OCI-LY3 (cell line): ENCODE measurements at regions not wholly inside any gene's neighbourhood (a gene's known extent, or its start where the extent isn't known, plus 50 kb on each side); places are given as distances from the start of the nearest gene placed in this dataset.
A peak's percentile ranks its signal among the peaks of the same experiment; 100 is the strongest.

Source experiments
- H2AFZ ChIP-seq: fragments of 200-600, 300-600 bp; shearing (Covaris generic); 2 replicates; pipeline ENCODE4 v1.6.0; 2014; ENCODE audit warnings: antibody characterized with exemption, low read depth, low read length
- H3K27ac ChIP-seq: fragments of 200-600, 300-600 bp; sonication (generic); 2 replicates; pipeline ENCODE4 v1.5.1; 2014; ENCODE audit warnings: mild to moderate bottlenecking, low read length, moderate library complexity, mixed read lengths
- H3K27me3 ChIP-seq: fragments of 200-600, 300-600 bp; sonication (generic); 2 replicates; pipeline ENCODE4 v1.6.1; 2014; ENCODE audit warnings: low read depth, low read length, mixed read lengths
- H3K36me3 ChIP-seq: fragments of 200-600, 300-600 bp; sonication (generic); replicated peaks from 2 replicates; pipeline ENCODE3; 2014; ENCODE audit warnings: low read depth, low read length, mixed read lengths
- H3K4me1 ChIP-seq: fragments of 300-600, 200-600 bp; sonication (generic); 2 replicates; pipeline ENCODE4 v1.6.1; 2014; ENCODE audit warnings: low read length, mixed read lengths
- H3K4me2 ChIP-seq: fragments of 200-600, 300-600 bp; sonication (generic); 2 replicates; pipeline ENCODE4 v1.6.1; 2014; ENCODE audit warnings: low read length, mixed read lengths
- H3K4me3 ChIP-seq: fragments of 300-600, 200-600 bp; sonication (generic); 2 replicates; pipeline ENCODE4 v1.5.1; 2014; ENCODE audit warnings: antibody characterized with exemption, mild to moderate bottlenecking, low read length, moderate library complexity
- H3K79me2 ChIP-seq: fragments of 300-600, 200-600 bp; shearing (Covaris generic); 2 replicates; pipeline ENCODE4 v1.6.1; 2014; ENCODE audit warnings: mild to moderate bottlenecking, low read length, mixed read lengths
- H3K9ac ChIP-seq: fragments of 300-600, 200-600 bp; shearing (Covaris generic); 2 replicates; pipeline ENCODE4 v1.6.0; 2014; ENCODE audit warnings: mild to moderate bottlenecking, low read length, moderate library complexity
- H3K9me3 ChIP-seq: fragments of 200-600, 300-600 bp; shearing (Covaris generic); 2 replicates; pipeline ENCODE4 v1.6.1; 2014; ENCODE audit warnings: low read length, mixed read lengths; ENCODE audit not compliant: insufficient read depth
- H4K20me1 ChIP-seq: fragments of 200-600, 300-600 bp; sonication (generic); 2 replicates; pipeline ENCODE4 v1.6.1; 2016; ENCODE audit warnings: low read length, mixed read lengths; ENCODE audit not compliant: insufficient read depth
- CTCF ChIP-seq: fragments of 200-600, 300-600 bp; sonication (generic); IDR thresholded peaks from 2 replicates; pipeline ENCODE4 v1.5.1; 2014; ENCODE audit warnings: antibody characterized with exemption, low read length, low read depth
- EZH2phosphoT487 ChIP-seq: fragments of 200-600 bp; shearing (Covaris generic); IDR thresholded peaks from 2 replicates; pipeline ENCODE4 v1.6.1; 2018; ENCODE audit warnings: antibody characterized with exemption, mixed run types, low read depth

DNA sequence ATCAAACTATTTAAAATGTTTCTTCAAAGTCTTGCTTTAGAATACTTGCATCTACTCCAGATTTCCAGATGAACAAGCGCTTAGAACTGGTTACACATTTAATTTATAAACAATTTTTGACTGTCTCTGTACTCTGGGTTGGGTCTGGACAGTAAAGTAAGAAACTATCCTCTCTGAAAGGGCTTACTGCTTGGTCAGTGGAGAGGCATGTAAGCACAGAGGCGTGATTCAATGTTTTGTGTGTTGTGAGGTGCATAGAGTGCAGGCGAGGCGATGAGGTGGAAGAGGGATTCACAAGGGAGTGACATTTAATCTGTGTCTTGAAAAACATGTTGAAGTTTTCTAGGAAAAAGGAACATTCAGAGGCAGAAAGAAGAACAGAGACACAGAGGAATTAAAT is 231.4 kb downstream of the VEGFC start:
- H3K9me3 ChIP-seq: no peaks in the 10 kb centered on the region
- H3K36me3 ChIP-seq: no peaks in the 10 kb centered on the region
- no peaks in the 10 kb centered on the region for H3K79me2 ChIP-seq
- no peaks in the 10 kb centered on the region for H3K4me1 ChIP-seq
- no peak overlapping the region for H3K9ac ChIP-seq
- H4K20me1 ChIP-seq: no peaks in the 10 kb centered on the region
- H3K4me2 ChIP-seq: no peak overlapping the region
- no peak overlapping the region for H3K27ac ChIP-seq
- no peak overlapping the region for H2AFZ ChIP-seq
- TF ChIP-seq EZH2phosphoT487 (no peak), CTCF (no peak)
- H3K4me3 ChIP-seq: no peak overlapping the region
- H3K27me3 ChIP-seq: no peaks in the 10 kb centered on the region

DNA sequence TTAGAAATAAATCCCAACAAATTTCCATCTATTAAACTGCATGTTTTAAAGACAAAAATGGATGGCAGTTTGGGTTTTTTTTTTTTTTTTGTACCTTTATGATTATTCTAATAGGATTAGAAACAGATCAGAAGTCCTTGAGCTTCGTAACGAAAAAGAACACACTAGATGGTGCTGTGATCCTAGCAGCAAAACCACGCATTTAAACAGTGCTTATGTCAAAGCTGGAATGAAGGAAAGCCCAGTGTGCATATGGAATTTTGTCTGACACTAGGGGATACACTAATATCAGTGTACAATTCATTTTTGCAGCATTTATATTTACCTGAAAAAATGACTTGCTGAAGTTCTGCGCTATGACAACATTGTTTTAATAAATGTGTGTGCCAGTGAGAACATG is 229.1 kb downstream of the VEGFC start:
- no peak overlapping the region for H3K4me3 ChIP-seq
- H3K9me3 ChIP-seq: no peaks in the 10 kb centered on the region
- no peaks in the 10 kb centered on the region for H3K4me1 ChIP-seq
- no peaks in the 10 kb centered on the region for H3K27me3 ChIP-seq
- no peak overlapping the region for H3K4me2 ChIP-seq
- no peak overlapping the region for H3K9ac ChIP-seq
- no peaks in the 10 kb centered on the region for H4K20me1 ChIP-seq
- TF ChIP-seq CTCF (peak; percentile 26; the same call in 1 of the 2 replicates), EZH2phosphoT487 (no peak)
- no peaks in the 10 kb centered on the region for H3K79me2 ChIP-seq
- H3K36me3 ChIP-seq: no peaks in the 10 kb centered on the region
- H3K27ac ChIP-seq: no peak overlapping the region
- 0 out of 2 replicates have a peak overlapping the region, but pooled peaks have one; percentile 9 for H2AFZ ChIP-seq

GRCh38 chr4:176565049-176565448 is 227.7 kb downstream of the VEGFC start:
- TF ChIP-seq CTCF (no peak), EZH2phosphoT487 (no peak)
- Histone ChIP-seq H3K9me3 (no peaks in the 10 kb centered on the region), H2AFZ (no peak overlapping the region), H3K4me2 (no peak overlapping the region), H3K36me3 (no peaks in the 10 kb centered on the region), H3K27me3 (no peaks in the 10 kb centered on the region), H3K4me1 (no peaks in the 10 kb centered on the region), H3K9ac (no peak overlapping the region), H3K79me2 (no peaks in the 10 kb centered on the region), H3K27ac (no peak overlapping the region), H3K4me3 (no peak overlapping the region), H4K20me1 (no peaks in the 10 kb centered on the region)

DNA sequence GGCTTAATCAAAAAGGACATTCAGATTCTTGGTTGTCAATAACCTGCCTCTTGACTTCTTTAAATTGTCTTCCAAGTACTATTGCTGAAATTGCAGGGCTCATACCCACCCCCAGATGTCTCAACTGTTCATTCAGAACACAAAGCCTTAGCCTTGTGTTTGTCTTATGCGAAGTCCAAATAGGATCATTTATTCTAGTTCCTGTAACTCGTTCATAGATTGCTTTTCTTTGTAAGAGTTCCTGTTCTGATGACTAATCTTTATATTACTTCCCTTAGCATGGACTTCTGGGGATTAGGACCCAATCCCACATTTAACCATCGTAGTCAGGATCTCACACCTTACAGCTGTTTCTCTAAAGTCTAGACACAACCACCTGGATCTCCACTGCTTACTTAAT is 226.0 kb downstream of the VEGFC start:
- no peaks in the 10 kb centered on the region for H3K36me3 ChIP-seq
- H3K9me3 ChIP-seq: no peaks in the 10 kb centered on the region
- H3K4me3 ChIP-seq: no peak overlapping the region
- H3K9ac ChIP-seq: no peak overlapping the region
- H2AFZ ChIP-seq: no peak overlapping the region
- H3K79me2 ChIP-seq: no peaks in the 10 kb centered on the region
- no peaks in the 10 kb centered on the region for H3K27me3 ChIP-seq
- no peak overlapping the region for H3K27ac ChIP-seq
- no peaks in the 10 kb centered on the region for H4K20me1 ChIP-seq
- no peaks in the 10 kb centered on the region for H3K4me1 ChIP-seq
- H3K4me2 ChIP-seq: no peak overlapping the region
- no peak for TF ChIP-seq CTCF
- TF ChIP-seq EZH2phosphoT487: no peak
